GM12891 (cell line): ENCODE measurements at regions not wholly inside any gene's neighbourhood (a gene's known extent, or its start where the extent isn't known, plus 50 kb on each side); places are given as distances from the start of the nearest gene placed in this dataset.

Source experiments
- PAX5 ChIP-seq: IDR thresholded peaks from 2 replicates; pipeline ENCODE4 v1.6.1; 2011; ENCODE audit warnings: low read length, moderate library complexity, mild to moderate bottlenecking; ENCODE audit not compliant: insufficient read depth, severe bottlenecking
- POLR2A ChIP-seq: IDR thresholded peaks from 2 replicates; pipeline ENCODE4 v1.6.1; 2011; ENCODE audit warnings: low read depth, low read length, control low read depth
- POLR2AphosphoS5 ChIP-seq: IDR thresholded peaks from 2 replicates; pipeline ENCODE4 v1.6.1; 2011; ENCODE audit warnings: low read depth, low read length, control low read depth
- POU2F2 ChIP-seq: IDR thresholded peaks from 2 replicates; pipeline ENCODE4 v1.6.1; 2011; ENCODE audit warnings: low read depth, mild to moderate bottlenecking, control low read depth, low read length, moderate library complexity
- SPI1 ChIP-seq: IDR thresholded peaks from 2 replicates; pipeline ENCODE4 v1.6.1; 2011; ENCODE audit warnings: low read depth, low read length, control low read depth
- TAF1 ChIP-seq: IDR thresholded peaks from 2 replicates; pipeline ENCODE4 v1.6.1; 2011; ENCODE audit warnings: low read depth, low read length, control low read depth

GRCh38 chr16:52755396-52755795 is 208.5 kb upstream of the TOX3 start:
- no peak for TF ChIP-seq SPI1
- no peak for TF ChIP-seq POLR2A
- no peak for TF ChIP-seq PAX5
- no peak for TF ChIP-seq TAF1
- TF ChIP-seq POLR2AphosphoS5 = no peak
- no peak for TF ChIP-seq POU2F2
